PC-9 (cell line): ENCODE measurements at regions not wholly inside any gene's neighbourhood (a gene's known extent, or its start where the extent isn't known, plus 50 kb on each side); places are given as distances from the start of the nearest gene placed in this dataset.

Experiments
- CTCF ChIP-seq: fragments of 200-600 bp; sonication (generic); conservative IDR thresholded peaks from 2 replicates; pipeline ENCODE4 v1.6.1; 2017; ENCODE audit warnings: mixed run types, antibody characterized with exemption, mild to moderate bottlenecking, moderate library complexity
- EZH2 ChIP-seq: fragments of 200-600 bp; sonication (generic); IDR thresholded peaks from 2 replicates; pipeline ENCODE4 v1.8.0; 2017; ENCODE audit warnings: antibody characterized with exemption, low read depth

GRCh38 chr5:6256901-6257300 lies 121.4 kb downstream of the MED10 start:
- no peak for TF ChIP-seq EZH2
- no peak for TF ChIP-seq CTCF
